ENCODE measurements at regions not wholly inside any gene's neighbourhood (a gene's known extent, or its start where the extent isn't known, plus 50 kb on each side); places are given as distances from the start of the nearest gene placed in this dataset.
A peak's percentile ranks its signal among the peaks of the same experiment; 100 is the strongest.

- DNase-seq (ENCODE audit: low read depth in 2 of 2), result peak; percentile 27 to 54
- no peak overlapping the region for H3K4me3 ChIP-seq (replicated peaks in 1 of 2; ENCODE audit: low read depth in 2 of 2, low read length in 2 of 2)
- TF ChIP-seq CTCF (IDR thresholded peaks at IDR 0.05; ENCODE audit: low read depth, low read length), result no peak
Measured at GRCh38 chr15:37773111-37773860, 161.2 kb upstream of the TMCO5A start.

- no peak for TF ChIP-seq CTCF (IDR thresholded peaks at IDR 0.05; ENCODE audit: low read depth, low read length)
- no peak for DNase-seq (ENCODE audit: low read depth in 2 of 2)
- no peak overlapping the region for H3K4me3 ChIP-seq (replicated peaks in 1 of 2; ENCODE audit: low read depth in 2 of 2, low read length in 2 of 2)
Measured at GRCh38 chr15:37774961-37775360, 159.5 kb upstream of the TMCO5A start.

GRCh38 chr15:37777006-37777405 lies 157.4 kb upstream of the TMCO5A start:
- TF ChIP-seq CTCF (IDR thresholded peaks at IDR 0.05; ENCODE audit: low read depth, low read length), result no peak
- no peak for DNase-seq (ENCODE audit: low read depth in 2 of 2)
- no peak overlapping the region for H3K4me3 ChIP-seq (replicated peaks in 1 of 2; ENCODE audit: low read depth in 2 of 2, low read length in 2 of 2)

- H3K4me3 ChIP-seq (replicated peaks in 1 of 2; ENCODE audit: low read depth in 2 of 2, low read length in 2 of 2), result no peak overlapping the region
- TF ChIP-seq CTCF (IDR thresholded peaks at IDR 0.05; ENCODE audit: low read depth, low read length), result no peak
- peak; percentile 2 to 28 for DNase-seq (ENCODE audit: low read depth in 2 of 2)
Measured at GRCh38 chr15:37783290-37783689, 151.2 kb upstream of the TMCO5A start.

GRCh38 chr15:37788330-37788729 lies 146.1 kb upstream of the TMCO5A start:
- no peak for DNase-seq (ENCODE audit: low read depth in 2 of 2)
- TF ChIP-seq CTCF (IDR thresholded peaks at IDR 0.05; ENCODE audit: low read depth, low read length), result no peak
- no peak overlapping the region for H3K4me3 ChIP-seq (replicated peaks in 1 of 2; ENCODE audit: low read depth in 2 of 2, low read length in 2 of 2)

- no peak overlapping the region for H3K4me3 ChIP-seq (replicated peaks in 1 of 2; ENCODE audit: low read depth in 2 of 2, low read length in 2 of 2)
- no peak for TF ChIP-seq CTCF (IDR thresholded peaks at IDR 0.05; ENCODE audit: low read depth, low read length)
- DNase-seq (ENCODE audit: low read depth in 2 of 2), result no peak
Measured at GRCh38 chr15:37788767-37789396, 145.6 kb upstream of the TMCO5A start.

Data from cardiac fibroblast (primary cell).